Erythroblast (primary cell): ENCODE measurements at regions not wholly inside any gene's neighbourhood (a gene's known extent, or its start where the extent isn't known, plus 50 kb on each side); places are given as distances from the start of the nearest gene placed in this dataset.

Experiments used
- DNase-seq, 2 experiments: peaks; one replicate each; lab custom pipeline; 2025; lab: John Stamatoyannopoulos, UW
- GATA1 ChIP-seq: IDR thresholded peaks from 2 replicates; pipeline ENCODE4 v1.6.1; 2011; ENCODE audit warnings: low read depth, mild to moderate bottlenecking, control low read depth, low read length, moderate library complexity
- POLR2A ChIP-seq: IDR thresholded peaks from 2 replicates; pipeline ENCODE4 v1.6.1; 2011; ENCODE audit warnings: mild to moderate bottlenecking, low read length

GRCh38 chr2:126811101-126811500 lies 87.6 kb upstream of the TEX51 start:
- DNase-seq: no peak
- TF ChIP-seq GATA1: no peak
- no peak for TF ChIP-seq POLR2A

DNA sequence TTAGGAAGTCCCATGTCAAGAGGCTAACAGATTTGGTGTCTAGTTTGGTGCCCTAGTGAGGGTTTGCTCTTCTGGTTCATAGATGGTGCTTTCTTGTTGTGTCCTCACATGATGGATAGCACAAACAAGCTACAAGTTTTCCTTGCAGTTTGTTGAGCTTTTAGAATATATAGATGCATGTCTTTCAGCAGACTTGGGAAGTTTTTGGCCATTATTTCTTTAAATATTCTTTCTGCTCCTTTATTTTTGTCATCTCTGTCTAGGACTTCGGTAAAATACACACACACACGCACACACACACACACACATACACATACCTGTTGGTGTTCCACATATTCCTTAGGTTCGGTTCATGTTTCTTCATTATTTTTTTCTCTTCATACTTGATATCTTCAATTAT lies 81.5 kb upstream of the TEX51 start:
- no peak for DNase-seq
- TF ChIP-seq POLR2A (no peak), GATA1 (no peak)

GRCh38 chr2:126822115-126822514 lies 76.6 kb upstream of the TEX51 start:
- no peak for DNase-seq
- no peak for TF ChIP-seq POLR2A
- TF ChIP-seq GATA1: no peak

DNA sequence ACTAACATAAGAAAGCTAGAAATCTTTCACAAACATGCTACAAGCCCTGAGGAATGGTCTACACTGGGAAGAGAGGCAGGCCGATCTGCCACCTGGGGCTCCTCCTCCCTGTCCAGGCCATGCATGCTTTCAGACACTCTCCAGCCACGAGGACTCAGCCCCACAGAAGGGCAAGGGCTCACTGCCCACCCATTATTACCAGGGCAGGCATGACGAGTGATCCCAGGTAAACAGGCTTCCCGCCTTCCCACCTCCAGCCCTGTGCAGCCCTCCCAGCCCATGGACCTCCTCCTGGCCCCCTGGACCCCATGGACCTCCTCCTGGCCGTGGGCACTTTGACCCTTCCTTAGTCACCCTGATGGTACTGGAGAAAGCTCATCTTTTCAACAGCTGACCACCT lies 75.8 kb upstream of the TEX51 start:
- DNase-seq: no peak
- TF ChIP-seq POLR2A: no peak
- no peak for TF ChIP-seq GATA1

- DNase-seq: no peak
- TF ChIP-seq GATA1 (no peak), POLR2A (no peak)
Observed at GRCh38 chr2:126823951-126824350, 74.7 kb upstream of the TEX51 start.

GRCh38 chr2:126824663-126825062 lies 74.0 kb upstream of the TEX51 start:
- DNase-seq: peak in 1 of 2 experiments; percentile 5
- TF ChIP-seq GATA1: no peak
- no peak for TF ChIP-seq POLR2A

DNA sequence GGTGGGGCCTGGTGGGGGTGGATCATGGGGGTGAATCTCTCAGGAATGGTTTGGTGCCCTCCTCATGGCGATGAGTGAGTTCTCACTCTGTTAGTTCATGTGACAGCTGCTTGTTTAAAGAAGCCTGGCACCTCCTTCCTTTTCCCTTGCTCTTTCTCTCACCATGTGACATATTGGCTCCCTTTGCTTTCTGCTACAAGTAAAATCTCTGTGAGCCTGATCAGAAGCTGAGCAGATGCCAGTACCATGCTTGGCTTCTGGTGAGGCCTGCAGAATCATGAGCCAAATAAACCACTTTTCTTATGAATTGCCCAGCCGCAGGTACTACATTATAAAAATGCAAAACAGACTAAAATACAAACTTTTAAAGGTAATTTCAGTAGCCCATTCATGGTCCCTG lies 73.4 kb upstream of the TEX51 start:
- TF ChIP-seq POLR2A: no peak
- no peak for TF ChIP-seq GATA1

DNA sequence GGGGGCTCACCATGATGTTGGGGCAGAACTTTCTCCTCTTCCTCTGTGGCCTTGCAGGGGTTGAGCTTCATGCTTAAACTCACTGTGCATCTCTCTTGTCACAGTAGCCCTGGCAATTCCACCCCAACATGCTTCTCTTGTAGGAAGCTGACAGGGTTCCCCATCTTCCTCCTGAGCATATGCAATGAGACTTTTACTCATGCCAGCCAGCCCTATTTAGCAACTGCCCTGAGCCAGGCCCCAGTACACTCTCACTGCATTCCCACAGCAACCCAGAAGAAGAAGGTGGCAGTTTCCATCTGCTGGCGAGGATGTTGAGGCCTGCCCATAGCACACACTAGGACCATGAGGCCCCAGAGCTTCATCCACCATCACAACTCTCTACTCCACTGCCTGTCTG lies 72.2 kb upstream of the TEX51 start:
- no peak for DNase-seq
- no peak for TF ChIP-seq POLR2A
- no peak for TF ChIP-seq GATA1

More for the DNA sequence above, 73.4 kb upstream of the TEX51 start:
- no peak for DNase-seq

GRCh38 chr2:126827371-126827770 lies 71.3 kb upstream of the TEX51 start:
- DNase-seq: no peak
- TF ChIP-seq POLR2A: no peak
- no peak for TF ChIP-seq GATA1

- TF ChIP-seq POLR2A: no peak
- TF ChIP-seq GATA1: no peak
- DNase-seq: no peak
Observed at GRCh38 chr2:126828051-126828450, 70.6 kb upstream of the TEX51 start.

GRCh38 chr2:126828491-126828890 lies 70.2 kb upstream of the TEX51 start:
- DNase-seq: no peak
- TF ChIP-seq POLR2A: no peak
- no peak for TF ChIP-seq GATA1

DNA sequence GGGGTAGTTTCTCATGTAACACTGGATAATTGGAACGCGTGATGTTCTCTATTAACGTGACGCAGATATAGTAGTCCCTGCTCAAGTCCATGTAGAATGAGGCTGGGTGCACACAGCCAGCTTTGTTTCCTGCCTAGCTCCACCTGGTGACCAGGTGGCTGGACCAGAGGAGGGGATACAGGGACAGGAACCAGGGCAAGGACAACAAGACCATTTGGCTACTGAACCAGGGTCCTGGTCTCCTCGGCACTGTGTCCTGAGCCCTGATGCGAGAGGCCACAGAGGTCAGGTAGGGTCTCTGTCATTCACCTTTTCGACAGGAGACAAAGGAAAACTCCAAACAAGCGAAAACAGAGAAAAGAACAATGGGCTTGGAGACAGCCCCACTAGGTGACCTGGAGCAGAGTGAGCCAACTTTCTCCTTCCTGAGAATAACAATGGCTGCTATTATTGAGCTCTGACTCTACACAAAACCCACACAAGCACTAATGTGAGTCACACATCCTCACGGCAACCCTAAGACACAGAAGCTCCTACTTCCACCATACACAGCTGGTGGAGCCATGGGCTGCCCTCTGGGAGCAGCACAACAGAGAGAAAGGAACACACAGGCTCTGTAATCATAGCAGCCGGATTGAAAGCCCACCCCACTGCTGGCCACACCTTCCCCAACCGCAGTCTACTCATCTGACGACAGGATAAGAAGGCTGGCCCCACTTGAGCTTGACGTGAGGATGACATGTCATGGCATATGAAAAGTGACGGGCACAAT lies 67.3 kb upstream of the TEX51 start:
- TF ChIP-seq POLR2A (no peak), GATA1 (no peak)

GRCh38 chr2:126832014-126832413 lies 66.7 kb upstream of the TEX51 start:
- TF ChIP-seq POLR2A (no peak), GATA1 (no peak)
- no peak for DNase-seq

More for the DNA sequence above, 67.3 kb upstream of the TEX51 start:
- DNase-seq: no peak

DNA sequence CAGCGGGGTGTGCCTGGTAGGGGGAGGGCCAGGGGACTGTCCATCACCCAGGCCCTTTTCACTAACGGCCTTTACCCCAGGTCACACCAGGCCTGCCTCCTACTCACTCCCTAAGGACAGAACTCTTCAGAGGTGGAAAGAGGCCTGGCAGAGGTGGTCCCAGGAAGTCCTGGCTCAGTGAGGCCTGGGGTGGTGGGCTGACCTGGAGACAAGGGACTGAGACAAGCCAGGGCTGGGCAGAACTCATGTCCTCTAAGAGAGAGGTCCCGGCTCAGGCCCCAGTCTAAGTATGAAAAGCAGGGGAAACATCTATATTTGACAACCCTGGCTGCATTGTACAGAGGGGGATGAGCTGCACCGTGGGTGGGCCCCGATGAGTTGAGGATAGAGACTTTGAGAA lies 65.9 kb upstream of the TEX51 start:
- TF ChIP-seq GATA1 (no peak), POLR2A (no peak)
- DNase-seq: no peak
